ENCODE measurements at regions not wholly inside any gene's neighbourhood (a gene's known extent, or its start where the extent isn't known, plus 50 kb on each side); places are given as distances from the start of the nearest gene placed in this dataset.
A peak's percentile ranks its signal among the peaks of the same experiment; 100 is the strongest.

GRCh38 chr1:58900396-58900795 lies 116.5 kb upstream of the JUN start:
- Mint-ChIP-seq H3K36me3 (ENCODE audit: insufficient read depth) (peaks cover 3% of the 10 kb centered on the region), H3K4me3 (no peak overlapping the region), H3K9me3 (no peaks in the 10 kb centered on the region), H3K27me3 (no peaks in the 10 kb centered on the region), H3K27ac (ENCODE audit: low read depth) (no peak overlapping the region), H3K4me1 (peaks cover 18% of the 10 kb centered on the region)
- no peak for DNase-seq (ENCODE audit: low spot score in 2 of 2)
- no peak for ATAC-seq (replicated peaks; ENCODE audit: extremely low read depth, poor library complexity, severe bottlenecking)

- Mint-ChIP-seq H3K9me3 (no peaks in the 10 kb centered on the region), H3K4me1 (peaks cover 12% of the 10 kb centered on the region), H3K36me3 (ENCODE audit: insufficient read depth) (peaks cover 3% of the 10 kb centered on the region), H3K27me3 (no peaks in the 10 kb centered on the region), H3K4me3 (no peak overlapping the region), H3K27ac (ENCODE audit: low read depth) (no peak overlapping the region)
- DNase-seq (ENCODE audit: low spot score in 2 of 2) (no peak), ATAC-seq (replicated peaks; ENCODE audit: extremely low read depth, poor library complexity, severe bottlenecking) (no peak)
These were observed 117.2 kb upstream of the JUN start for GRCh38 chr1:58901008-58901407.

- Mint-ChIP-seq H3K9me3 (no peaks in the 10 kb centered on the region), H3K4me1 (peaks cover 6% of the 10 kb centered on the region), H3K27ac (ENCODE audit: low read depth) (peak overlapping the region; percentile 91), H3K36me3 (ENCODE audit: insufficient read depth) (peaks cover 3% of the 10 kb centered on the region), H3K4me3 (peak overlapping the region; percentile 81), H3K27me3 (no peaks in the 10 kb centered on the region)
- ATAC-seq (replicated peaks; ENCODE audit: extremely low read depth, poor library complexity, severe bottlenecking) (no peak), DNase-seq (ENCODE audit: low spot score in 2 of 2) (no peak)
These were observed 119.1 kb upstream of the JUN start for GRCh38 chr1:58902830-58903513.

GRCh38 chr1:58903514-58904298 lies 119.9 kb upstream of the JUN start:
- Mint-ChIP-seq H3K27ac (ENCODE audit: low read depth) (peak overlapping the region; percentile 91), H3K4me1 (peaks cover 6% of the 10 kb centered on the region), H3K36me3 (ENCODE audit: insufficient read depth) (peaks cover 3% of the 10 kb centered on the region), H3K4me3 (peak overlapping the region; percentile 81), H3K9me3 (no peaks in the 10 kb centered on the region), H3K27me3 (no peaks in the 10 kb centered on the region)
- peak; percentile 42 to 56 for DNase-seq (ENCODE audit: low spot score in 2 of 2)
- ATAC-seq (replicated peaks; ENCODE audit: extremely low read depth, poor library complexity, severe bottlenecking), result peak; percentile 82

GRCh38 chr1:58904299-58905125 lies 120.7 kb upstream of the JUN start:
- no peak for ATAC-seq (replicated peaks; ENCODE audit: extremely low read depth, poor library complexity, severe bottlenecking)
- no peak for DNase-seq (ENCODE audit: low spot score in 2 of 2)
- peaks cover 3% of the 10 kb centered on the region for H3K36me3 Mint-ChIP-seq (ENCODE audit: insufficient read depth)
- peak overlapping the region; percentile 81 for H3K4me3 Mint-ChIP-seq
- no peaks in the 10 kb centered on the region for H3K27me3 Mint-ChIP-seq
- H3K9me3 Mint-ChIP-seq, result no peaks in the 10 kb centered on the region
- peaks cover 6% of the 10 kb centered on the region for H3K4me1 Mint-ChIP-seq
- H3K27ac Mint-ChIP-seq (ENCODE audit: low read depth), result peak overlapping the region; percentile 91

- no peak for ATAC-seq (replicated peaks; ENCODE audit: extremely low read depth, poor library complexity, severe bottlenecking)
- no peak for DNase-seq (ENCODE audit: low spot score in 2 of 2)
- Mint-ChIP-seq H3K27ac (ENCODE audit: low read depth) (peak overlapping the region; percentile 91), H3K36me3 (ENCODE audit: insufficient read depth) (peaks cover 3% of the 10 kb centered on the region), H3K9me3 (no peaks in the 10 kb centered on the region), H3K27me3 (no peaks in the 10 kb centered on the region), H3K4me3 (peak overlapping the region; percentile 81), H3K4me1 (peaks cover 6% of the 10 kb centered on the region)
These were observed 121.3 kb upstream of the JUN start for GRCh38 chr1:58905126-58905490.

GRCh38 chr1:58905628-58906221 lies 121.9 kb upstream of the JUN start:
- DNase-seq (ENCODE audit: low spot score in 2 of 2) (no peak), ATAC-seq (replicated peaks; ENCODE audit: extremely low read depth, poor library complexity, severe bottlenecking) (no peak)
- Mint-ChIP-seq H3K9me3 (no peaks in the 10 kb centered on the region), H3K27ac (ENCODE audit: low read depth) (no peak overlapping the region), H3K27me3 (no peaks in the 10 kb centered on the region), H3K4me3 (no peak overlapping the region), H3K36me3 (ENCODE audit: insufficient read depth) (peaks cover 3% of the 10 kb centered on the region), H3K4me1 (peaks cover 6% of the 10 kb centered on the region)

GRCh38 chr1:58907398-58907797 lies 123.6 kb upstream of the JUN start:
- H3K27ac Mint-ChIP-seq (ENCODE audit: low read depth), result no peak overlapping the region
- no peaks in the 10 kb centered on the region for H3K9me3 Mint-ChIP-seq
- H3K4me1 Mint-ChIP-seq, result peaks cover 11% of the 10 kb centered on the region
- ATAC-seq (replicated peaks; ENCODE audit: extremely low read depth, poor library complexity, severe bottlenecking) (no peak), DNase-seq (ENCODE audit: low spot score in 2 of 2) (no peak)
- peaks cover 3% of the 10 kb centered on the region for H3K36me3 Mint-ChIP-seq (ENCODE audit: insufficient read depth)
- no peak overlapping the region for H3K4me3 Mint-ChIP-seq
- H3K27me3 Mint-ChIP-seq, result no peaks in the 10 kb centered on the region

- ATAC-seq (replicated peaks; ENCODE audit: extremely low read depth, poor library complexity, severe bottlenecking), result no peak
- Mint-ChIP-seq H3K27me3 (no peaks in the 10 kb centered on the region), H3K4me1 (peaks cover 11% of the 10 kb centered on the region), H3K27ac (ENCODE audit: low read depth) (no peak overlapping the region), H3K9me3 (no peaks in the 10 kb centered on the region), H3K36me3 (ENCODE audit: insufficient read depth) (peaks cover 2% of the 10 kb centered on the region), H3K4me3 (no peak overlapping the region)
- DNase-seq (ENCODE audit: low spot score in 2 of 2), result no peak
These were observed 125.0 kb upstream of the JUN start for GRCh38 chr1:58908561-58909560.

- ATAC-seq (replicated peaks; ENCODE audit: extremely low read depth, poor library complexity, severe bottlenecking) (no peak), DNase-seq (ENCODE audit: low spot score in 2 of 2) (no peak)
- no peaks in the 10 kb centered on the region for H3K27me3 Mint-ChIP-seq
- no peak overlapping the region for H3K27ac Mint-ChIP-seq (ENCODE audit: low read depth)
- peaks cover under 1% of the 10 kb centered on the region for H3K36me3 Mint-ChIP-seq (ENCODE audit: insufficient read depth)
- H3K9me3 Mint-ChIP-seq, result no peaks in the 10 kb centered on the region
- no peak overlapping the region for H3K4me3 Mint-ChIP-seq
- peaks cover 11% of the 10 kb centered on the region for H3K4me1 Mint-ChIP-seq
These were observed 126.3 kb upstream of the JUN start for GRCh38 chr1:58909914-58910681.

- Mint-ChIP-seq H3K27ac (ENCODE audit: low read depth) (no peak overlapping the region), H3K36me3 (ENCODE audit: insufficient read depth) (no peaks in the 10 kb centered on the region), H3K4me1 (peaks cover 11% of the 10 kb centered on the region), H3K4me3 (no peak overlapping the region), H3K9me3 (no peaks in the 10 kb centered on the region), H3K27me3 (no peaks in the 10 kb centered on the region)
- ATAC-seq (replicated peaks; ENCODE audit: extremely low read depth, poor library complexity, severe bottlenecking) (no peak), DNase-seq (ENCODE audit: low spot score in 2 of 2) (no peak)
These were observed 128.1 kb upstream of the JUN start for GRCh38 chr1:58911841-58912499.
